ENCODE measurements at regions not wholly inside any gene's neighbourhood (a gene's known extent, or its start where the extent isn't known, plus 50 kb on each side); places are given as distances from the start of the nearest gene placed in this dataset.

DNA sequence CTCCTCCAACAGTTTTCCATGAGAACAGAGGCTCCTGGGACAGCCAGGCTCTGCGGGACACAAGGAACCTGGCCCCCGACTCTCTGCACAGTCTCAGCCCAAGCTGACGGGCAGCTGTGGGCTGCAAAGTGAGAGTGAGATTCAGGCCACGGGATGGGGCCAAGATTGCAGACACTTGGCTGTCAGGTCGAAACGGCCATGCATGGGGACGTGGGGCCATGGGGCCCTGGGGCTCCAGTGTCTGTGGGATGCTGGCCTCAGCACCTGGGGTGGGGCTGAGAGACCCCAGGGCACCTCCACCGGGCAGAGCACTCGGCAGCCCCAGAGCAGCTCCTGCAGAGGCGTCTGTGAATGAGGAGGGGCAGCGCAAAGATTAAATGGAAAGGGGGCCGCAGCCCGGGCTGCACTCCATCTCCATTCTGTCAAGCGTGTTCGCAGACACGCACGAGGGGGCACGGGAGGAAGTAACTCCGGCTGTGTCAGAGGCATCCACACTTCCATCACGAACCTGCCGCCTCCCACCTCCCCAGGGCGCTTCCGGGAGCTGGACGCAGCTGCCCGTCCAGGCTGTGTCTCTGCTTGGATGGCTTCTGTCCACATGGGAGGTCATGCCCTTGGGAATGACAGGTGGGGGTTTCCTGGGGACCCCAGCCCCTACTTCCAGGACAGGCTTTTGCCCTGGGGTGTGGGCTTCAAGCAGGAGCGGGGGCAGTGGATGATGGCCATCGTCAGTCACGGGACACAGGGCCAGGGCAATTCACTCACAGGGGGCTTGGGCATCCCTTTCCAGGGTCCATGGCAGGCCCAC lies 82.8 kb upstream of the NKX1-1 start:
- TF ChIP-seq, protein P1, sequence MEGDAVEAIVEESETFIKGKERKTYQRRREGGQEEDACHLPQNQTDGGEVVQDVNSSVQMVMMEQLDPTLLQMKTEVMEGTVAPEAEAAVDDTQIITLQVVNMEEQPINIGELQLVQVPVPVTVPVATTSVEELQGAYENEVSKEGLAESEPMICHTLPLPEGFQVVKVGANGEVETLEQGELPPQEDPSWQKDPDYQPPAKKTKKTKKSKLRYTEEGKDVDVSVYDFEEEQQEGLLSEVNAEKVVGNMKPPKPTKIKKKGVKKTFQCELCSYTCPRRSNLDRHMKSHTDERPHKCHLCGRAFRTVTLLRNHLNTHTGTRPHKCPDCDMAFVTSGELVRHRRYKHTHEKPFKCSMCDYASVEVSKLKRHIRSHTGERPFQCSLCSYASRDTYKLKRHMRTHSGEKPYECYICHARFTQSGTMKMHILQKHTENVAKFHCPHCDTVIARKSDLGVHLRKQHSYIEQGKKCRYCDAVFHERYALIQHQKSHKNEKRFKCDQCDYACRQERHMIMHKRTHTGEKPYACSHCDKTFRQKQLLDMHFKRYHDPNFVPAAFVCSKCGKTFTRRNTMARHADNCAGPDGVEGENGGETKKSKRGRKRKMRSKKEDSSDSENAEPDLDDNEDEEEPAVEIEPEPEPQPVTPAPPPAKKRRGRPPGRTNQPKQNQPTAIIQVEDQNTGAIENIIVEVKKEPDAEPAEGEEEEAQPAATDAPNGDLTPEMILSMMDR (IDR thresholded peaks at IDR 0.05), result no peak
- no peak for TF ChIP-seq POLR2A (IDR thresholded peaks at IDR 0.05)
- no peak for TF ChIP-seq POLR2AphosphoS5 (IDR thresholded peaks at IDR 0.05)
- TF ChIP-seq EP300 (IDR thresholded peaks at IDR 0.05; ENCODE audit: low read depth), result no peak

Measured in transverse colon (tissue), 4 donors.